IMR-90 (cell line): ENCODE measurements at regions not wholly inside any gene's neighbourhood (a gene's known extent, or its start where the extent isn't known, plus 50 kb on each side); places are given as distances from the start of the nearest gene placed in this dataset.

Experiments used
- ATAC-seq: fragments of 200-7000 bp; cut with Tn5 transposase; 2 replicates; pipeline ENCODE4 v1.9.1; 2020; ENCODE audit warnings: low read depth, mild to moderate bottlenecking, moderate library complexity
- BruUV-seq: library from RNA; stranded (reverse); fragments of 400-500 nt; replicated peaks from 2 replicates; lab custom pipeline; 2021; lab: Mats Ljungman, UMichigan
- CTCF ChIA-PET: fragments of 300-600 bp; formaldehyde crosslinking; extraction: SDS; loops from one replicate; lab custom pipeline; 2021; ENCODE audit warnings: antibody characterized with exemption; lab: Yijun Ruan, JAX
- POLR2A ChIA-PET: fragments of 300-600 bp; sonication (Branson Sonifier 250); formaldehyde crosslinking; loops from one replicate; lab custom pipeline; 2022; ENCODE audit warnings: antibody characterized with exemption; ENCODE audit not compliant: unreplicated experiment; lab: Charles Lee
- DNase-seq: peaks from one replicate; pipeline ENCODE4 v3.0.0; 2013
- H2AFZ ChIP-seq: replicated peaks from 2 replicates; pipeline ENCODE3; 2013; ENCODE audit warnings: low read length, mild to moderate bottlenecking; ENCODE audit not compliant: poor library complexity
- H2AK5ac ChIP-seq: 2 replicates; pipeline ENCODE4 v1.6.1; 2013; ENCODE audit warnings: low read depth, low read length, inconsistent platforms
- H2AK9ac ChIP-seq: replicated peaks from 2 replicates; pipeline ENCODE3; 2013; ENCODE audit warnings: mild to moderate bottlenecking, low read depth, low read length, moderate library complexity; ENCODE audit not compliant: poor library complexity
- H2BK120ac ChIP-seq: 2 replicates; pipeline ENCODE4 v1.6.1; 2013; ENCODE audit warnings: low read depth, low read length, inconsistent platforms
- H2BK15ac ChIP-seq: 3 replicates; pipeline ENCODE4 v1.6.1; 2013; ENCODE audit warnings: low read depth, low read length, inconsistent platforms
- H2BK20ac ChIP-seq: 2 replicates; pipeline ENCODE4 v1.6.1; 2013; ENCODE audit warnings: low read depth, mild to moderate bottlenecking, inconsistent platforms, low read length, moderate library complexity
- H2BK5ac ChIP-seq: 2 replicates; pipeline ENCODE4 v1.6.1; 2013; ENCODE audit warnings: mild to moderate bottlenecking, low read depth, low read length, inconsistent platforms; ENCODE audit not compliant: poor library complexity, severe bottlenecking
- H3K14ac ChIP-seq: replicated peaks from 2 replicates; pipeline ENCODE4 v1.6.1; 2013; ENCODE audit warnings: low read depth, low read length, inconsistent platforms
- H3K18ac ChIP-seq: 2 replicates; pipeline ENCODE4 v1.6.1; 2013; ENCODE audit warnings: low read depth, low read length, control low read depth
- H3K23ac ChIP-seq: 2 replicates; pipeline ENCODE4 v1.6.1; 2013; ENCODE audit warnings: low read depth, low read length, inconsistent platforms
- H3K27ac ChIP-seq: 2 replicates; pipeline ENCODE4 v1.5.1; 2013; ENCODE audit warnings: mild to moderate bottlenecking, control low read depth, low read length; ENCODE audit not compliant: insufficient read depth
- H3K27me3 ChIP-seq: 2 replicates; pipeline ENCODE4 v1.6.1; 2013; ENCODE audit warnings: low read length; ENCODE audit not compliant: control insufficient read depth, insufficient read depth
- H3K36me3 ChIP-seq: 2 replicates; pipeline ENCODE4 v1.6.1; 2013; ENCODE audit warnings: low read length, mixed read lengths; ENCODE audit not compliant: control insufficient read depth, insufficient read depth
- H3K4ac ChIP-seq: 2 replicates; pipeline ENCODE4 v1.6.1; 2013; ENCODE audit warnings: low read depth, low read length, inconsistent platforms
- H3K4me1 ChIP-seq: 2 replicates; pipeline ENCODE4 v1.6.1; 2013; ENCODE audit warnings: low read length, mixed read lengths; ENCODE audit not compliant: control insufficient read depth, insufficient read depth
- H3K4me2 ChIP-seq: 2 replicates; pipeline ENCODE4 v1.6.1; 2013; ENCODE audit warnings: low read depth, mild to moderate bottlenecking, control low read depth, low read length, moderate library complexity
- H3K4me3 ChIP-seq: 2 replicates; pipeline ENCODE4 v1.5.1; 2013; ENCODE audit warnings: low read depth, mild to moderate bottlenecking, control low read depth, low read length, moderate library complexity; ENCODE audit not compliant: insufficient read depth
- H3K56ac ChIP-seq: 2 replicates; pipeline ENCODE4 v1.6.1; 2013; ENCODE audit warnings: low read length, inconsistent platforms; ENCODE audit not compliant: insufficient read depth; ENCODE audit errors: extremely low read depth
- H3K79me1 ChIP-seq, 2 experiments: 2 replicates each; pipeline ENCODE4 v1.6.1; 2013; ENCODE audit warnings: low read length in 2 of 2, inconsistent platforms in 1 of 2, low read depth in 1 of 2
- H3K9ac ChIP-seq: 2 replicates; pipeline ENCODE4 v1.6.1; 2013; ENCODE audit warnings: low read depth, low read length, control low read depth
- H3K9me1 ChIP-seq: 2 replicates; pipeline ENCODE4 v1.6.1; 2013; ENCODE audit warnings: low read length, inconsistent platforms; ENCODE audit not compliant: insufficient read depth
- H3K9me3 ChIP-seq: 2 replicates; pipeline ENCODE4 v1.6.1; 2013; ENCODE audit warnings: low read length; ENCODE audit not compliant: control insufficient read depth, insufficient read depth
- H4K20me1 ChIP-seq: 2 replicates; pipeline ENCODE4 v1.6.1; 2013; ENCODE audit warnings: low read length, inconsistent platforms; ENCODE audit not compliant: insufficient read depth
- H4K5ac ChIP-seq: 2 replicates; pipeline ENCODE4 v1.6.1; 2013; ENCODE audit warnings: mild to moderate bottlenecking, low read depth, low read length, control low read depth
- H4K8ac ChIP-seq, 2 experiments: 2 replicates each; pipeline ENCODE4 v1.6.1; 2013; ENCODE audit warnings: low read depth in 2 of 2, low read length in 2 of 2, control low read depth in 1 of 2, inconsistent platforms in 1 of 2
- H4K91ac ChIP-seq: 2 replicates; pipeline ENCODE4 v1.6.1; 2013; ENCODE audit warnings: low read depth, low read length, inconsistent platforms; ENCODE audit not compliant: insufficient read depth
- BHLHE40 ChIP-seq: fragments of 150-350 bp; IDR thresholded peaks from 2 replicates; pipeline ENCODE4 v1.6.1; 2016; ENCODE audit warnings: mild to moderate bottlenecking, low read depth, low read length
- CEBPB ChIP-seq: IDR thresholded peaks from 2 replicates; pipeline ENCODE4 v1.6.1; 2012; ENCODE audit warnings: low read depth, low read length, improper control_type of control experiment
- CHD1 ChIP-seq: IDR thresholded peaks from 2 replicates; pipeline ENCODE4 v1.6.1; 2012; ENCODE audit warnings: low read depth, low read length, improper control_type of control experiment
- MAFK ChIP-seq: IDR thresholded peaks from 2 replicates; pipeline ENCODE4 v1.6.1; 2012; ENCODE audit warnings: low read depth, low read length, improper control_type of control experiment
- MAZ ChIP-seq: IDR thresholded peaks from 2 replicates; pipeline ENCODE4 v1.6.1; 2012; ENCODE audit warnings: low read depth, mild to moderate bottlenecking, low read length, improper control_type of control experiment, moderate library complexity, borderline replicate concordance
- MXI1 ChIP-seq: IDR thresholded peaks from 2 replicates; pipeline ENCODE4 v1.6.1; 2012; ENCODE audit warnings: low read depth, mild to moderate bottlenecking, low read length, moderate library complexity, borderline replicate concordance
- NFE2L2 ChIP-seq: fragments of 150-350 bp; IDR thresholded peaks from 2 replicates; pipeline ENCODE4 v1.6.1; 2016; ENCODE audit warnings: low read depth, mild to moderate bottlenecking, low read length
- POLR2A ChIP-seq: IDR thresholded peaks from 2 replicates; pipeline ENCODE4 v1.6.1; 2012; ENCODE audit warnings: mild to moderate bottlenecking, low read depth, low read length
- RAD21 ChIP-seq: IDR thresholded peaks from 2 replicates; pipeline ENCODE4 v1.6.1; 2012; ENCODE audit warnings: low read length, improper control_type of control experiment
- RCOR1 ChIP-seq: IDR thresholded peaks from 2 replicates; pipeline ENCODE4 v1.6.1; 2012; ENCODE audit warnings: mild to moderate bottlenecking, low read length, improper control_type of control experiment; ENCODE audit not compliant: insufficient replicate concordance
- RFX5 ChIP-seq: IDR thresholded peaks from 2 replicates; pipeline ENCODE4 v1.8.0; 2012; ENCODE audit warnings: low read depth, mild to moderate bottlenecking, low read length, moderate library complexity
- SMC3 ChIP-seq: fragments of 150-350 bp; IDR thresholded peaks from 2 replicates; pipeline ENCODE4 v1.6.1; 2016; ENCODE audit warnings: low read depth, mild to moderate bottlenecking, antibody characterized with exemption, low read length, moderate library complexity
- WGBS, 2 experiments: methylation state at CpG; one replicate each; pipeline versions ENCODE4 v1.1.5 to v1.1.7; 2013; ENCODE audit warnings: missing lambda C conversion rate in 2 of 2; ENCODE audit not compliant: insufficient read length in 1 of 2; ENCODE audit errors: extremely low coverage in 2 of 2; 5-methylcytosine and 5-hydroxymethylcytosine counted together
- dilution Hi-C: fragments of 300-500 bp; cut with HindIII; formaldehyde crosslinking; loops from one replicate; pipeline ENCODE4 v1.14.3; 2018; ENCODE audit warnings: low sequenced_read_pairs; ENCODE audit not compliant: unreplicated experiment
- in situ Hi-C: fragments of 300-500 bp; cut with MboI; formaldehyde crosslinking; loops from 3 replicates; pipeline ENCODE4 v1.14.3; 2019; ENCODE audit warnings: low sequenced_read_pairs, inconsistent platforms, mixed read lengths
- intact Hi-C: fragments of 100-400 bp; cut with micrococcal nuclease; formaldehyde crosslinking; loops from 2 replicates; pipeline ENCODE4 v1.10.0; 2022
- TF ChIP-seq, protein P1 (sequence below): fragments of 150-350 bp; IDR thresholded peaks from 2 replicates; pipeline ENCODE4 v1.6.1; 2016; ENCODE audit warnings: low read depth, mild to moderate bottlenecking, low read length, moderate library complexity, borderline replicate concordance
- TF ChIP-seq, protein P2 (sequence below): conservative IDR thresholded peaks from 2 replicates; pipeline ENCODE4 v1.5.1; 2012; ENCODE audit warnings: mild to moderate bottlenecking, low read depth, low read length, improper control_type of control experiment
- TF ChIP-seq, protein P3 (sequence below): fragments of 150-350 bp; IDR thresholded peaks from 2 replicates; pipeline ENCODE4 v1.6.1; 2017; ENCODE audit warnings: mild to moderate bottlenecking, antibody characterized with exemption, low read length, low read depth

DNA sequence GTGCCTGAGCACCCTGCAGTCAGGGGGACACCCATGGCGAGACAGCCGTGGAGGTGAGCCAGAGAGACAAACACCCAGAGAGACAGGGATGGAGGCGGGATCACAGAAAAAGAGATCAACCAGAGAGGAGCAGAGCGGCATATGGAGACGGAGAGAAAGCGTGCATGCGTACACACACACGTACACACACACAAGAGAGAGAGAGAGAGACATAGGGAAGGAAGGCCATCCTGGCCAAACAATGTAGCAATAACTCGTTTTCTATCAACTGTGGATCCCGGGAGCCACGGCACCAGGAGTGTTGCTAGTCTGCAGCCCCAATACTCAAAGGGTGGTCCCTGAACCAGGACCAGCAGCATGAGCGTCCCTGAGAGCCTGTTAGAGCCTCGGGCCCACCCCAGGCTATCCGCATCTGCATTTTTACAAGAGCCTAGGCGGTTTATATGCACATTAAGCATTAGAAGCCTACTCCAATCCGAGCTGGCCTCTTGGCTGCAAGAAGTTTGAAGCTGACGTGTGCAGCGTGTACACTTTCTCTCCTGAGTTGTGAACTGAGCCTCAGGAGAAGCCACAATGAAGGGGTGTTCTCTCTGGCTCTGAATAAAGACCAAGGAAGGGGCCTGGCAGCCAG is 50.1 kb upstream of the MYCN start:
- Histone ChIP-seq H2BK120ac (no peak overlapping the region), H4K91ac (no peak overlapping the region), H3K79me1 (no peaks in the 10 kb centered on the region), H4K8ac (no peak overlapping the region), H3K27ac (no peak overlapping the region), H2BK20ac (no peak overlapping the region), H2BK5ac (no peak overlapping the region), H3K9me1 (no peaks in the 10 kb centered on the region), H3K4me3 (no peak overlapping the region), H3K9me3 (peaks cover 26% of the 10 kb centered on the region), H4K20me1 (no peaks in the 10 kb centered on the region), H3K14ac (no peak overlapping the region), H3K4me1 (no peaks in the 10 kb centered on the region), H3K36me3 (no peaks in the 10 kb centered on the region), H2AFZ (no peak overlapping the region), H2AK5ac (no peak overlapping the region), H3K27me3 (no peaks in the 10 kb centered on the region), H2AK9ac (no peak overlapping the region), H4K5ac (no peak overlapping the region), H3K4ac (no peak overlapping the region), H3K23ac (no peak overlapping the region), H3K4me2 (no peak overlapping the region), H3K18ac (no peak overlapping the region), H3K9ac (no peak overlapping the region), H2BK15ac (no peak overlapping the region), H3K56ac (no peak overlapping the region)
- 40% methylated on average over 4 of the region's 18 CpGs; no CpG with 5 or more reads in 1 of the 2 experiments for WGBS, 2 experiments
- DNase-seq (no peak), ATAC-seq (no peak)
- in situ Hi-C loops (no loop called here), intact Hi-C loops (no loop called here), dilution Hi-C loops (no loop called here)
- no peak for TF ChIP-seq RCOR1
- TF ChIP-seq RFX5, result no peak
- no peak for TF ChIP-seq MAFK
- TF ChIP-seq, protein P1, sequence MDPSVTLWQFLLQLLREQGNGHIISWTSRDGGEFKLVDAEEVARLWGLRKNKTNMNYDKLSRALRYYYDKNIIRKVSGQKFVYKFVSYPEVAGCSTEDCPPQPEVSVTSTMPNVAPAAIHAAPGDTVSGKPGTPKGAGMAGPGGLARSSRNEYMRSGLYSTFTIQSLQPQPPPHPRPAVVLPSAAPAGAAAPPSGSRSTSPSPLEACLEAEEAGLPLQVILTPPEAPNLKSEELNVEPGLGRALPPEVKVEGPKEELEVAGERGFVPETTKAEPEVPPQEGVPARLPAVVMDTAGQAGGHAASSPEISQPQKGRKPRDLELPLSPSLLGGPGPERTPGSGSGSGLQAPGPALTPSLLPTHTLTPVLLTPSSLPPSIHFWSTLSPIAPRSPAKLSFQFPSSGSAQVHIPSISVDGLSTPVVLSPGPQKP, result no peak
- no peak for TF ChIP-seq RAD21
- no peak for TF ChIP-seq MXI1
- TF ChIP-seq CHD1, result no peak
- no peak for TF ChIP-seq CEBPB
- TF ChIP-seq, protein P2, sequence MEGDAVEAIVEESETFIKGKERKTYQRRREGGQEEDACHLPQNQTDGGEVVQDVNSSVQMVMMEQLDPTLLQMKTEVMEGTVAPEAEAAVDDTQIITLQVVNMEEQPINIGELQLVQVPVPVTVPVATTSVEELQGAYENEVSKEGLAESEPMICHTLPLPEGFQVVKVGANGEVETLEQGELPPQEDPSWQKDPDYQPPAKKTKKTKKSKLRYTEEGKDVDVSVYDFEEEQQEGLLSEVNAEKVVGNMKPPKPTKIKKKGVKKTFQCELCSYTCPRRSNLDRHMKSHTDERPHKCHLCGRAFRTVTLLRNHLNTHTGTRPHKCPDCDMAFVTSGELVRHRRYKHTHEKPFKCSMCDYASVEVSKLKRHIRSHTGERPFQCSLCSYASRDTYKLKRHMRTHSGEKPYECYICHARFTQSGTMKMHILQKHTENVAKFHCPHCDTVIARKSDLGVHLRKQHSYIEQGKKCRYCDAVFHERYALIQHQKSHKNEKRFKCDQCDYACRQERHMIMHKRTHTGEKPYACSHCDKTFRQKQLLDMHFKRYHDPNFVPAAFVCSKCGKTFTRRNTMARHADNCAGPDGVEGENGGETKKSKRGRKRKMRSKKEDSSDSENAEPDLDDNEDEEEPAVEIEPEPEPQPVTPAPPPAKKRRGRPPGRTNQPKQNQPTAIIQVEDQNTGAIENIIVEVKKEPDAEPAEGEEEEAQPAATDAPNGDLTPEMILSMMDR, result no peak
- TF ChIP-seq, protein P3, sequence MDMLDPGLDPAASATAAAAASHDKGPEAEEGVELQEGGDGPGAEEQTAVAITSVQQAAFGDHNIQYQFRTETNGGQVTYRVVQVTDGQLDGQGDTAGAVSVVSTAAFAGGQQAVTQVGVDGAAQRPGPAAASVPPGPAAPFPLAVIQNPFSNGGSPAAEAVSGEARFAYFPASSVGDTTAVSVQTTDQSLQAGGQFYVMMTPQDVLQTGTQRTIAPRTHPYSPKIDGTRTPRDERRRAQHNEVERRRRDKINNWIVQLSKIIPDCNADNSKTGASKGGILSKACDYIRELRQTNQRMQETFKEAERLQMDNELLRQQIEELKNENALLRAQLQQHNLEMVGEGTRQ, result no peak
- no peak for TF ChIP-seq BHLHE40
- no peak for TF ChIP-seq NFE2L2
- TF ChIP-seq MAZ, result no peak
- no peak for TF ChIP-seq SMC3
- TF ChIP-seq POLR2A, result no peak
- ChIA-PET POLR2A (no interaction called here), CTCF (no interaction called here)
- BruUV-seq, result no TSS peak
